Chondrocyte (in vitro differentiated cells): ENCODE measurements at regions not wholly inside any gene's neighbourhood (a gene's known extent, or its start where the extent isn't known, plus 50 kb on each side); places are given as distances from the start of the nearest gene placed in this dataset.

ENCODE experiments used
- DNase-seq: peaks from one replicate; pipeline ENCODE4 v3.0.0; 2021; ENCODE audit warnings: mixed read lengths, low spot score
- H3K27ac Mint-ChIP-seq: one replicate; pipeline ENCODE4 v1.8.0; 2021; ENCODE audit warnings: mild to moderate bottlenecking, moderate library complexity, mixed read lengths; ENCODE audit not compliant: unreplicated experiment
- H3K27me3 Mint-ChIP-seq: 2 replicates; pipeline ENCODE4 v1.8.0; 2021; ENCODE audit warnings: low read depth, mixed read lengths
- H3K36me3 Mint-ChIP-seq: 2 replicates; pipeline ENCODE4 v1.8.0; 2021; ENCODE audit warnings: low read depth, mixed read lengths
- H3K4me1 Mint-ChIP-seq: 2 replicates; pipeline ENCODE4 v1.8.0; 2021; ENCODE audit warnings: low read depth, mild to moderate bottlenecking, mixed read lengths
- H3K4me3 Mint-ChIP-seq: one replicate; pipeline ENCODE4 v1.8.0; 2021; ENCODE audit warnings: mild to moderate bottlenecking, moderate library complexity, mixed read lengths; ENCODE audit not compliant: unreplicated experiment
- H3K9me3 Mint-ChIP-seq: 2 replicates; pipeline ENCODE4 v1.8.0; 2021; ENCODE audit warnings: low read depth, mixed read lengths
- CTCF ChIP-seq: fragments of 200-600 bp; sonication (generic); IDR thresholded peaks from 2 replicates; pipeline ENCODE4 v1.5.0; 2021; ENCODE audit warnings: antibody characterized with exemption, mild to moderate bottlenecking, moderate library complexity

DNA sequence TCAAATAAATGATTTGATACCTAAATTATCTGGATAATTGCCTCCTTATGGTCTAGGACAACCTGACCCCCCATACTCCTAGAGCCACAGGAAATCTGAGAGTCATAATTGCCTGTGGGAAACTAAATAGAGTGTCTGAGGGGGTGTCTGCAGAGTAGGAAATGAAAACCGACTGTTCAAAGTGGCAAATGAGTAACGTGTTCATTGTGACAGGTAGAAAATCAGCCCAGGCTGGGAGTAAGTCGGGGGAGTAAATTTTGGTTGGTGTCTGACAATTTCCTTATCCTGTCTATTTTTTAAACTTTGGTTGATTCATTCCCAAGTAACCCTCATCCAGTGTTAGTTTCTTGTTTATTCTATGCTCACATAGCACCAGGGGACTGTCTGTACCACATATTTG, 51.6 kb upstream of the HOXC13 start:
- no peaks in the 10 kb centered on the region for H3K4me1 Mint-ChIP-seq
- TF ChIP-seq CTCF: no peak
- DNase-seq: no peak
- no peak overlapping the region for H3K4me3 Mint-ChIP-seq
- peaks cover 54% of the 10 kb centered on the region for H3K27me3 Mint-ChIP-seq
- H3K9me3 Mint-ChIP-seq: no peaks in the 10 kb centered on the region
- H3K27ac Mint-ChIP-seq: no peak overlapping the region
- H3K36me3 Mint-ChIP-seq: no peaks in the 10 kb centered on the region

DNA sequence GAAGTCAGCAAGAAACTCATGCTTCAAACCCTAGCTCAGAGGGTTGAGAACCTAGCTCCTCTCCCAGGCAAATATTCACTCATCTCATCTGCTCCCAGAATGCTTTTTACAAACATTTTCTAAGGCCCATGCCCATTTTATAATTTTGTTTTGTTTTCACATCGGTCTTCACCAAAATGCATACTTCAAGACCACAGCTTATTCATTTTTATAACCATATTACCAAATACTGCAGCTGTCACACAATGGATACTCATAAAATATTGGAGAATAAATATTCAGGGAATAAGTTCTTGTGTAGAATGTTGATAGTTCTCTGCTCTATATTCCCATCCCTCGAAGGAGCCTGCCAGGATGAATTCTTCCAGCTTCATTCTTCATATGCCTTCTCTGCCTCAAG, 50.8 kb upstream of the HOXC13 start:
- no peak overlapping the region for H3K4me3 Mint-ChIP-seq
- no peak for TF ChIP-seq CTCF
- no peak overlapping the region for H3K27ac Mint-ChIP-seq
- no peak for DNase-seq
- no peaks in the 10 kb centered on the region for H3K4me1 Mint-ChIP-seq
- peaks cover 56% of the 10 kb centered on the region for H3K27me3 Mint-ChIP-seq
- H3K9me3 Mint-ChIP-seq: no peaks in the 10 kb centered on the region
- H3K36me3 Mint-ChIP-seq: no peaks in the 10 kb centered on the region
